H9 (cell line): ENCODE measurements at regions not wholly inside any gene's neighbourhood (a gene's known extent, or its start where the extent isn't known, plus 50 kb on each side); places are given as distances from the start of the nearest gene placed in this dataset.

ENCODE experiments used
- DNase-seq: peaks from one replicate; pipeline ENCODE4 v3.0.0-alpha.2; 2017
- H2AFZ ChIP-seq: one replicate; pipeline ENCODE4 v1.6.1; 2013; ENCODE audit warnings: mild to moderate bottlenecking, low read length, control low read depth, moderate library complexity
- H2AK5ac ChIP-seq: 2 replicates; pipeline ENCODE4 v1.6.1; 2013; ENCODE audit warnings: low read length, control low read depth, mixed read lengths; ENCODE audit not compliant: insufficient read length
- H2BK120ac ChIP-seq: one replicate; pipeline ENCODE4 v1.6.1; 2013; ENCODE audit warnings: low read depth, mild to moderate bottlenecking, low read length, control low read depth, inconsistent platforms; ENCODE audit not compliant: poor library complexity, severe bottlenecking
- H2BK12ac ChIP-seq: 2 replicates; pipeline ENCODE4 v1.6.1; 2013; ENCODE audit warnings: low read length, control low read depth, mixed read lengths, low read depth; ENCODE audit not compliant: insufficient read length
- H2BK15ac ChIP-seq: 2 replicates; pipeline ENCODE4 v1.6.1; 2013; ENCODE audit warnings: low read depth, low read length, control low read depth
- H2BK20ac ChIP-seq: one replicate; pipeline ENCODE4 v1.6.1; 2013; ENCODE audit warnings: low read depth, mild to moderate bottlenecking, low read length, control low read depth, inconsistent platforms; ENCODE audit not compliant: poor library complexity, severe bottlenecking
- H2BK5ac ChIP-seq: 2 replicates; pipeline ENCODE4 v1.6.1; 2013; ENCODE audit warnings: low read length, control low read depth, mixed read lengths; ENCODE audit not compliant: insufficient read length
- H3K14ac ChIP-seq: 2 replicates; pipeline ENCODE4 v1.6.1; 2013; ENCODE audit warnings: low read length, control low read depth; ENCODE audit not compliant: insufficient read depth
- H3K18ac ChIP-seq: 2 replicates; pipeline ENCODE4 v1.6.1; 2013; ENCODE audit warnings: low read depth, mild to moderate bottlenecking, mixed read lengths, low read length, control low read depth; ENCODE audit not compliant: insufficient read length
- H3K23ac ChIP-seq: 2 replicates; pipeline ENCODE4 v1.6.1; 2013; ENCODE audit warnings: low read length, control low read depth, mixed read lengths, low read depth; ENCODE audit not compliant: insufficient read length
- H3K23me2 ChIP-seq: 2 replicates; pipeline ENCODE4 v1.6.1; 2013; ENCODE audit warnings: low read depth, mild to moderate bottlenecking, mixed read lengths, low read length, control low read depth; ENCODE audit not compliant: insufficient read length, poor library complexity, severe bottlenecking
- H3K27ac ChIP-seq: 2 replicates; pipeline ENCODE4 v1.5.1; 2013; ENCODE audit warnings: low read length, control low read depth, mixed read lengths, low read depth; ENCODE audit not compliant: insufficient read length
- H3K27me3 ChIP-seq: 2 replicates; pipeline ENCODE4 v1.6.1; 2013; ENCODE audit warnings: low read length, control low read depth, inconsistent platforms; ENCODE audit not compliant: insufficient read depth
- H3K4ac ChIP-seq: 2 replicates; pipeline ENCODE4 v1.6.1; 2013; ENCODE audit warnings: low read depth, mild to moderate bottlenecking, control low read depth, inconsistent platforms, low read length, moderate library complexity
- H3K4me1 ChIP-seq: 2 replicates; pipeline ENCODE4 v1.6.1; 2013; ENCODE audit warnings: low read length, control low read depth, inconsistent platforms; ENCODE audit not compliant: insufficient read depth
- H3K4me2 ChIP-seq: 2 replicates; pipeline ENCODE4 v1.6.1; 2013; ENCODE audit warnings: low read length, control low read depth, mixed read lengths; ENCODE audit not compliant: insufficient read length, insufficient read depth
- H3K56ac ChIP-seq: 2 replicates; pipeline ENCODE4 v1.6.1; 2013; ENCODE audit warnings: low read depth, mild to moderate bottlenecking, mixed read lengths, low read length, control low read depth; ENCODE audit not compliant: insufficient read length
- H3K79me1 ChIP-seq: 2 replicates; pipeline ENCODE4 v1.6.1; 2013; ENCODE audit warnings: low read depth, mild to moderate bottlenecking, moderate library complexity, low read length, control low read depth, inconsistent platforms; ENCODE audit not compliant: insufficient read depth, poor library complexity, severe bottlenecking
- H3K79me2 ChIP-seq: 2 replicates; pipeline ENCODE4 v1.6.1; 2013; ENCODE audit warnings: low read length, control low read depth, inconsistent platforms; ENCODE audit not compliant: insufficient read depth
- H3K9ac ChIP-seq: 2 replicates; pipeline ENCODE4 v1.6.1; 2013; ENCODE audit warnings: low read length, control low read depth, mixed read lengths; ENCODE audit not compliant: insufficient read length; ENCODE audit errors: extremely low read depth
- H3K9me3 ChIP-seq: one replicate; pipeline ENCODE4 v1.6.1; 2013; ENCODE audit warnings: low read depth, low read length, inconsistent platforms; ENCODE audit not compliant: control insufficient read depth
- H3T11ph ChIP-seq: one replicate; pipeline ENCODE4 v1.6.1; 2013; ENCODE audit warnings: mild to moderate bottlenecking, low read length, control low read depth, inconsistent platforms
- H4K20me1 ChIP-seq: one replicate; pipeline ENCODE4 v1.6.1; 2013; ENCODE audit not compliant: control insufficient read depth, insufficient read length, insufficient read depth
- H4K5ac ChIP-seq: 2 replicates; pipeline ENCODE4 v1.6.1; 2013; ENCODE audit warnings: low read depth, mild to moderate bottlenecking, mixed read lengths, low read length, control low read depth; ENCODE audit not compliant: insufficient read length
- H4K8ac ChIP-seq: replicated peaks from 2 replicates; pipeline ENCODE4 v1.6.1; 2013; ENCODE audit warnings: low read length, control low read depth, mixed read lengths, low read depth; ENCODE audit not compliant: insufficient read length
- H4K91ac ChIP-seq: 2 replicates; pipeline ENCODE4 v1.6.1; 2013; ENCODE audit warnings: low read depth, mild to moderate bottlenecking, moderate library complexity, mixed read lengths, low read length, control low read depth; ENCODE audit not compliant: insufficient read length
- H3K27ac Mint-ChIP-seq, 3 experiments: 2 replicates in 2 of 3; 3 replicates in 1 of 3; pipeline ENCODE4 v1.8.0; 2020 to 2021; ENCODE audit warnings: mixed read lengths in 3 of 3, mild to moderate bottlenecking in 1 of 3, moderate library complexity in 1 of 3
- H3K27me3 Mint-ChIP-seq: 2 replicates; pipeline ENCODE4 v1.8.0; 2021; ENCODE audit warnings: low read depth, mild to moderate bottlenecking, moderate library complexity, mixed read lengths
- H3K36me3 Mint-ChIP-seq, 3 experiments: 2 replicates in 2 of 3; 3 replicates in 1 of 3; pipeline ENCODE4 v1.8.0; 2020 to 2021; ENCODE audit warnings: low read depth in 3 of 3, mixed read lengths in 3 of 3; ENCODE audit not compliant: insufficient read depth in 1 of 3
- H3K4me1 Mint-ChIP-seq, 2 experiments: 2 replicates each; pipeline ENCODE4 v1.8.0; 2020; ENCODE audit warnings: mixed read lengths in 2 of 2
- H3K4me3 Mint-ChIP-seq, 2 experiments: 2 replicates in 1 of 2; 3 replicates in 1 of 2; pipeline ENCODE4 v1.8.0; 2020 to 2021; ENCODE audit warnings: mild to moderate bottlenecking in 2 of 2, mixed read lengths in 2 of 2, moderate library complexity in 1 of 2
- H3K9me3 Mint-ChIP-seq, 2 experiments: 2 replicates in 1 of 2; 3 replicates in 1 of 2; pipeline ENCODE4 v1.8.0; 2020; ENCODE audit warnings: mild to moderate bottlenecking in 2 of 2, mixed read lengths in 2 of 2, moderate library complexity in 1 of 2
- CTCF ChIP-seq: fragments of 200-600 bp; sonication (generic); conservative IDR thresholded peaks from 3 replicates; pipeline ENCODE4 v1.8.0; 2021; ENCODE audit warnings: antibody characterized with exemption, mild to moderate bottlenecking
- WGBS: extraction: QIAGEN DNeasy Blood & Tissue Kit; methylation state at CpG from one replicate; pipeline ENCODE4 v1.1.7; 2013; ENCODE audit warnings: missing lambda C conversion rate, low lambda C conversion rate, mixed read lengths; ENCODE audit not compliant: insufficient read length; ENCODE audit errors: extremely low coverage; 5-methylcytosine and 5-hydroxymethylcytosine counted together

- Mint-ChIP-seq H3K4me1 (peaks cover 11 to 12% of the 10 kb centered on the region in 2 experiments), H3K9me3 (no peaks in the 10 kb centered on the region), H3K4me3 (no peak overlapping the region), H3K27me3 (no peaks in the 10 kb centered on the region; the same call in 1 of the 2 replicates), H3K27ac (no peak overlapping the region), H3K36me3 (no peaks in the 10 kb centered on the region)
- no peaks in the 10 kb centered on the region for H3K79me2 ChIP-seq
- H2BK120ac ChIP-seq: no peak overlapping the region
- no peaks in the 10 kb centered on the region for H3K9me3 ChIP-seq
- no peak overlapping the region for H4K8ac ChIP-seq
- H3K27ac ChIP-seq: no peak overlapping the region
- H4K5ac ChIP-seq: no peak overlapping the region
- H2AFZ ChIP-seq: no peak overlapping the region
- no peak overlapping the region for H3K14ac ChIP-seq
- H3K4ac ChIP-seq: no peak overlapping the region
- no CpG with 5 or more reads among the region's 3 CpGs for WGBS
- H4K91ac ChIP-seq: no peak overlapping the region
- no peaks in the 10 kb centered on the region for H3K79me1 ChIP-seq
- H4K20me1 ChIP-seq: no peaks in the 10 kb centered on the region
- H2BK20ac ChIP-seq: no peak overlapping the region
- H3K9ac ChIP-seq: no peak overlapping the region
- no peak overlapping the region for H2BK12ac ChIP-seq
- H3K23ac ChIP-seq: no peak overlapping the region
- H3K18ac ChIP-seq: no peak overlapping the region
- H3K27me3 ChIP-seq: no peaks in the 10 kb centered on the region
- TF ChIP-seq CTCF: no peak
- no peaks in the 10 kb centered on the region; the same call in 1 of the 2 replicates for H3K4me1 ChIP-seq
- DNase-seq: no peak
- no peak overlapping the region for H2BK5ac ChIP-seq
- H3T11ph ChIP-seq: no peak overlapping the region
- H2BK15ac ChIP-seq: no peak overlapping the region
- no peak overlapping the region for H3K4me2 ChIP-seq
- H2AK5ac ChIP-seq: no peak overlapping the region
- H3K23me2 ChIP-seq: no peaks in the 10 kb centered on the region
- no peak overlapping the region for H3K56ac ChIP-seq
These were observed 75.4 kb upstream of the RPS23 start for GRCh38 chr5:82353522-82353921.
